Left ventricle myocardium inferior (tissue), 1 donor: ENCODE measurements at regions not wholly inside any gene's neighbourhood (a gene's known extent, or its start where the extent isn't known, plus 50 kb on each side); places are given as distances from the start of the nearest gene placed in this dataset.

Experiments
- DNase-seq: peaks from one replicate; pipeline ENCODE4 v3.0.0-alpha.2; 2020
- H3K27ac ChIP-seq: fragments of 200-600 bp; replicated peaks from 2 replicates; pipeline ENCODE4 v1.8.0; 2021
- H3K27me3 ChIP-seq: fragments of 200-600 bp; 2 replicates; pipeline ENCODE4 v1.8.0; 2021; ENCODE audit warnings: low read depth
- H3K36me3 ChIP-seq: fragments of 200-600 bp; 2 replicates; pipeline ENCODE4 v1.8.0; 2021
- H3K4me1 ChIP-seq: fragments of 200-600 bp; 2 replicates; pipeline ENCODE4 v1.8.0; 2021
- H3K4me3 ChIP-seq: fragments of 200-600 bp; 2 replicates; pipeline ENCODE4 v1.8.0; 2021; ENCODE audit warnings: mild to moderate bottlenecking, moderate library complexity
- H3K9me3 ChIP-seq: fragments of 200-600 bp; replicated peaks from 2 replicates; pipeline ENCODE4 v1.8.0; 2021
- CTCF ChIP-seq: fragments of 200-600 bp; IDR thresholded peaks from 2 replicates; pipeline ENCODE4 v1.8.0; 2021; ENCODE audit warnings: antibody characterized with exemption, mild to moderate bottlenecking, borderline replicate concordance
- intact Hi-C: fragments of 100-400 bp; cut with micrococcal nuclease; formaldehyde crosslinking; loops from one replicate; pipeline ENCODE4 v1.11.0; 2022
- donor health status: DM: no; HTN: yes; CAD: no; lungs with severe emphysema.

GRCh38 chr11:116563028-116563711 is 209.6 kb downstream of the BUD13 start:
- Histone ChIP-seq H3K9me3 (peaks cover 12% of the 10 kb centered on the region), H3K36me3 (no peaks in the 10 kb centered on the region), H3K27ac (peak overlapping the region; percentile 50), H3K4me3 (no peak overlapping the region), H3K4me1 (peaks cover 17% of the 10 kb centered on the region), H3K27me3 (no peaks in the 10 kb centered on the region)
- no peak for DNase-seq
- intact Hi-C loops: no loop called here
- TF ChIP-seq CTCF: no peak

- no peak for DNase-seq
- H3K36me3 ChIP-seq: no peaks in the 10 kb centered on the region
- intact Hi-C loops: no loop called here
- no peak overlapping the region for H3K27ac ChIP-seq
- H3K4me1 ChIP-seq: peaks cover 17% of the 10 kb centered on the region
- no peak for TF ChIP-seq CTCF
- peaks cover 4% of the 10 kb centered on the region for H3K9me3 ChIP-seq
- H3K27me3 ChIP-seq: no peaks in the 10 kb centered on the region
- no peak overlapping the region for H3K4me3 ChIP-seq
Observed at GRCh38 chr11:116560589-116560988, 212.2 kb downstream of the BUD13 start.

GRCh38 chr11:116558504-116559211 is 214.1 kb downstream of the BUD13 start:
- no peak for TF ChIP-seq CTCF
- intact Hi-C loops: no loop called here
- Histone ChIP-seq H3K27ac (no peak overlapping the region), H3K27me3 (no peaks in the 10 kb centered on the region), H3K9me3 (no peaks in the 10 kb centered on the region), H3K4me3 (no peak overlapping the region), H3K4me1 (peaks cover 13% of the 10 kb centered on the region), H3K36me3 (no peaks in the 10 kb centered on the region)
- DNase-seq: no peak

- TF ChIP-seq CTCF: no peak
- Histone ChIP-seq H3K36me3 (no peaks in the 10 kb centered on the region), H3K4me1 (no peaks in the 10 kb centered on the region), H3K27ac (no peak overlapping the region), H3K27me3 (peaks cover 14% of the 10 kb centered on the region), H3K4me3 (no peak overlapping the region), H3K9me3 (no peaks in the 10 kb centered on the region)
- intact Hi-C loops: no loop called here
- DNase-seq: no peak
Observed at GRCh38 chr11:116557282-116557681, 215.5 kb downstream of the BUD13 start.

- Histone ChIP-seq H3K36me3 (no peaks in the 10 kb centered on the region), H3K4me3 (no peak overlapping the region), H3K27me3 (peaks cover 22% of the 10 kb centered on the region), H3K27ac (no peak overlapping the region), H3K9me3 (no peaks in the 10 kb centered on the region), H3K4me1 (no peaks in the 10 kb centered on the region)
- TF ChIP-seq CTCF: no peak
- intact Hi-C loops: no loop called here
- no peak for DNase-seq
Observed at GRCh38 chr11:116556483-116556882, 216.3 kb downstream of the BUD13 start.
